ENCODE measurements at regions not wholly inside any gene's neighbourhood (a gene's known extent, or its start where the extent isn't known, plus 50 kb on each side); places are given as distances from the start of the nearest gene placed in this dataset.

GRCh38 chr1:55323760-55324159 is 108.6 kb upstream of the USP24 start:
- TF ChIP-seq CTCF (IDR thresholded peaks at IDR 0.05; ENCODE audit: low read depth, low read length, missing control alignments), result no peak
- no peak overlapping the region for H3K4me3 ChIP-seq (replicated peaks; ENCODE audit: low read depth, low read length)
- DNase-seq (ENCODE audit: extremely low read depth, low read depth), result no peak

GRCh38 chr1:55322842-55323241 is 107.7 kb upstream of the USP24 start:
- DNase-seq (ENCODE audit: extremely low read depth, low read depth), result no peak
- TF ChIP-seq CTCF (IDR thresholded peaks at IDR 0.05; ENCODE audit: low read depth, low read length, missing control alignments), result no peak
- H3K4me3 ChIP-seq (replicated peaks; ENCODE audit: low read depth, low read length), result no peak overlapping the region

- H3K4me3 ChIP-seq (replicated peaks; ENCODE audit: low read depth, low read length), result no peak overlapping the region
- DNase-seq (ENCODE audit: extremely low read depth, low read depth), result no peak
- TF ChIP-seq CTCF (IDR thresholded peaks at IDR 0.05; ENCODE audit: low read depth, low read length, missing control alignments), result no peak
These were observed 106.8 kb upstream of the USP24 start for GRCh38 chr1:55321942-55322341.

GRCh38 chr1:55320891-55321290 is 105.7 kb upstream of the USP24 start:
- TF ChIP-seq CTCF (IDR thresholded peaks at IDR 0.05; ENCODE audit: low read depth, low read length, missing control alignments), result no peak
- DNase-seq (ENCODE audit: extremely low read depth, low read depth), result no peak
- no peak overlapping the region for H3K4me3 ChIP-seq (replicated peaks; ENCODE audit: low read depth, low read length)

- DNase-seq (ENCODE audit: extremely low read depth, low read depth), result no peak
- TF ChIP-seq CTCF (IDR thresholded peaks at IDR 0.05; ENCODE audit: low read depth, low read length, missing control alignments), result no peak
- no peak overlapping the region for H3K4me3 ChIP-seq (replicated peaks; ENCODE audit: low read depth, low read length)
These were observed 103.1 kb upstream of the USP24 start for GRCh38 chr1:55318116-55318817.

GRCh38 chr1:55317673-55318072 is 102.5 kb upstream of the USP24 start:
- no peak for TF ChIP-seq CTCF (IDR thresholded peaks at IDR 0.05; ENCODE audit: low read depth, low read length, missing control alignments)
- no peak for DNase-seq (ENCODE audit: extremely low read depth, low read depth)
- no peak overlapping the region for H3K4me3 ChIP-seq (replicated peaks; ENCODE audit: low read depth, low read length)

Data from HFF-Myc (cell line).